ENCODE measurements at regions not wholly inside any gene's neighbourhood (a gene's known extent, or its start where the extent isn't known, plus 50 kb on each side); places are given as distances from the start of the nearest gene placed in this dataset.

- ChIA-PET POLR2A (no interaction called here), CTCF (interaction anchor here (1.2 kb wide), 1 partner anchor 939 kb away, joined by 3 read pairs; no protein-coding TSS in a partner anchor)
- no peak for TF ChIP-seq CTCF (IDR thresholded peaks at IDR 0.05; ENCODE audit: control extremely low read depth, extremely low read depth, low read depth, missing control alignments)
- DNase-seq (ENCODE audit: extremely low spot score), result no peak
These were observed 65.7 kb downstream of the TMEM18 start for GRCh38 chr2:611519-611918.

- POLR2A ChIA-PET, result no interaction called here
- CTCF ChIA-PET, result interaction anchor here (1.2 kb wide), 1 partner anchor 940 kb away, joined by 3 read pairs; no protein-coding TSS in a partner anchor
- DNase-seq (ENCODE audit: extremely low spot score), result no peak
- TF ChIP-seq CTCF (IDR thresholded peaks at IDR 0.05; ENCODE audit: control extremely low read depth, extremely low read depth, low read depth, missing control alignments), result no peak
These were observed 66.7 kb downstream of the TMEM18 start for GRCh38 chr2:610491-610890.

GRCh38 chr2:609881-610280 lies 67.3 kb downstream of the TMEM18 start:
- DNase-seq (ENCODE audit: extremely low spot score), result no peak
- no peak for TF ChIP-seq CTCF (IDR thresholded peaks at IDR 0.05; ENCODE audit: control extremely low read depth, extremely low read depth, low read depth, missing control alignments)
- ChIA-PET CTCF (no interaction called here), POLR2A (no interaction called here)

- DNase-seq (ENCODE audit: extremely low spot score), result no peak
- no peak for TF ChIP-seq CTCF (IDR thresholded peaks at IDR 0.05; ENCODE audit: control extremely low read depth, extremely low read depth, low read depth, missing control alignments)
- CTCF ChIA-PET, result no interaction called here
- POLR2A ChIA-PET, result no interaction called here
These were observed 67.8 kb downstream of the TMEM18 start for GRCh38 chr2:609449-609848.

- DNase-seq (ENCODE audit: extremely low spot score), result no peak
- CTCF ChIA-PET, result no interaction called here
- POLR2A ChIA-PET, result no interaction called here
- no peak for TF ChIP-seq CTCF (IDR thresholded peaks at IDR 0.05; ENCODE audit: control extremely low read depth, extremely low read depth, low read depth, missing control alignments)
These were observed 68.5 kb downstream of the TMEM18 start for GRCh38 chr2:608711-609110.

GRCh38 chr2:608297-608696 lies 68.9 kb downstream of the TMEM18 start:
- CTCF ChIA-PET, result no interaction called here
- no peak for TF ChIP-seq CTCF (IDR thresholded peaks at IDR 0.05; ENCODE audit: control extremely low read depth, extremely low read depth, low read depth, missing control alignments)
- POLR2A ChIA-PET, result interaction anchor here (0.5 kb wide), 1 partner anchor 15 kb away, joined by 10 read pairs; no protein-coding TSS in a partner anchor
- no peak for DNase-seq (ENCODE audit: extremely low spot score)

GRCh38 chr2:607709-608108 lies 69.5 kb downstream of the TMEM18 start:
- CTCF ChIA-PET, result no interaction called here

More at GRCh38 chr2:607709-608108, 69.5 kb downstream of the TMEM18 start:
- no peak for TF ChIP-seq CTCF (IDR thresholded peaks at IDR 0.05; ENCODE audit: control extremely low read depth, extremely low read depth, low read depth, missing control alignments)
- DNase-seq (ENCODE audit: extremely low spot score), result no peak
- POLR2A ChIA-PET, result interaction anchor here (0.5 kb wide), 1 partner anchor 14 kb away, joined by 10 read pairs; no protein-coding TSS in a partner anchor
